ENCODE measurements at regions not wholly inside any gene's neighbourhood (a gene's known extent, or its start where the extent isn't known, plus 50 kb on each side); places are given as distances from the start of the nearest gene placed in this dataset.

DNA sequence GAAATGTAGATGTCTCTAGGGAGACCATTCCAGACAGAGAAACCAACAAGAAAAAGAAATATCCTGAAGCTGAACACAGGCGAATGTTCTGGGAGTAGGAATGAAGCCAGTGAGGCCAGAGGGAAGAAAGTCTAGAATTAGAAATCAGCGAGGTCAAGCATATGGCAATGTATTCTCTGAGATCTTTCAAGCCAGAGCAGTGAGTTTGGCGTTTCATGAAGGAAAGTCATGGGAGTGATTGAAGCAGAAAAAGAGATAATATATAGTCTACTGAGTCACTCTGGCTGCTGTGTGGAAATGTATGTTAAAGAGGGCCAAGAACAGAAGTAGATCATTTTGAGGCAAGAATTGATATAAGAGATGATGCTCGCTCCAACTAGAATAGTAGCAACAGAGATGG, 576.0 kb downstream of the PCDH17 start:
- no peak overlapping the region for H3K27ac ChIP-seq
- TF ChIP-seq, protein P1, sequence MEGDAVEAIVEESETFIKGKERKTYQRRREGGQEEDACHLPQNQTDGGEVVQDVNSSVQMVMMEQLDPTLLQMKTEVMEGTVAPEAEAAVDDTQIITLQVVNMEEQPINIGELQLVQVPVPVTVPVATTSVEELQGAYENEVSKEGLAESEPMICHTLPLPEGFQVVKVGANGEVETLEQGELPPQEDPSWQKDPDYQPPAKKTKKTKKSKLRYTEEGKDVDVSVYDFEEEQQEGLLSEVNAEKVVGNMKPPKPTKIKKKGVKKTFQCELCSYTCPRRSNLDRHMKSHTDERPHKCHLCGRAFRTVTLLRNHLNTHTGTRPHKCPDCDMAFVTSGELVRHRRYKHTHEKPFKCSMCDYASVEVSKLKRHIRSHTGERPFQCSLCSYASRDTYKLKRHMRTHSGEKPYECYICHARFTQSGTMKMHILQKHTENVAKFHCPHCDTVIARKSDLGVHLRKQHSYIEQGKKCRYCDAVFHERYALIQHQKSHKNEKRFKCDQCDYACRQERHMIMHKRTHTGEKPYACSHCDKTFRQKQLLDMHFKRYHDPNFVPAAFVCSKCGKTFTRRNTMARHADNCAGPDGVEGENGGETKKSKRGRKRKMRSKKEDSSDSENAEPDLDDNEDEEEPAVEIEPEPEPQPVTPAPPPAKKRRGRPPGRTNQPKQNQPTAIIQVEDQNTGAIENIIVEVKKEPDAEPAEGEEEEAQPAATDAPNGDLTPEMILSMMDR (IDR thresholded peaks at IDR 0.05; ENCODE audit: poor library complexity), result no peak
- no peak for TF ChIP-seq EZH2 (IDR thresholded peaks at IDR 0.05; ENCODE audit: borderline replicate concordance)
- TF ChIP-seq EZH2phosphoT487 (IDR thresholded peaks at IDR 0.05; ENCODE audit: low read depth, severe bottlenecking, unreplicated experiment), result no peak
- no peak overlapping the region for H3K4me3 ChIP-seq
- no peak overlapping the region for H2AFZ ChIP-seq
- H3K4me2 ChIP-seq, result no peak overlapping the region
- no peaks in the 10 kb centered on the region for H4K20me1 ChIP-seq (ENCODE audit: insufficient read depth, poor library complexity, severe bottlenecking)
- H3K27me3 ChIP-seq, result no peaks in the 10 kb centered on the region
- no peak for DNase-seq (ENCODE audit: low spot score)
- H3K79me2 ChIP-seq, result no peaks in the 10 kb centered on the region
- no peaks in the 10 kb centered on the region for H3K9me2 ChIP-seq (replicated peaks; ENCODE audit: insufficient read depth)
- 99% methylated on average over 4 of the region's 4 CpGs for WGBS (ENCODE audit: low lambda C conversion rate, missing lambda C conversion rate)
- H3K36me3 ChIP-seq (replicated peaks; ENCODE audit: insufficient read depth, low read depth), result no peaks in the 10 kb centered on the region
- H3K4me1 ChIP-seq (ENCODE audit: insufficient read depth), result no peaks in the 10 kb centered on the region
- no peaks in the 10 kb centered on the region for H3K9me3 ChIP-seq (ENCODE audit: low read depth)

DNA sequence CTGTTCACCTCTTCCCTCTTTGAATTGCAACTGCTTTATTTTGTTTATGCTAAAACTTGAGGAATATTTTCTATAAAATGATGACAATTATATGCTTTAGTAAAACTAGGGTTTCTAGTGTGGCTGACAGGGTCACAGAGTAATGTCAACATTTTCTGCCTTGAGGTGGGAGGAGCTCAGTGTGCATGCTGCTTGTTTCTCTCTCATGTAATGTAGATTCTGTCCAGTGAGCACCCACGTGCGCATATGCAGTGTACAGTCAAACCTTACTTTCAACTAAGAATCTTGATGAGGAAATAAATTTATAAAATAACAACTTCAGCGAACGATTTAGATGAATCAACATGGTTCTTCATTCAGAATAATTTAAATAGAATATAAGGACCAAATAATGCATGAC, 603.9 kb downstream of the PCDH17 start:
- Histone ChIP-seq H3K4me1 (ENCODE audit: insufficient read depth) (no peaks in the 10 kb centered on the region), H4K20me1 (ENCODE audit: insufficient read depth, poor library complexity, severe bottlenecking) (no peaks in the 10 kb centered on the region), H3K27me3 (no peaks in the 10 kb centered on the region), H3K9me3 (ENCODE audit: low read depth) (no peaks in the 10 kb centered on the region), H3K27ac (no peak overlapping the region), H3K4me3 (no peak overlapping the region), H3K9me2 (replicated peaks; ENCODE audit: insufficient read depth) (no peaks in the 10 kb centered on the region), H3K4me2 (no peak overlapping the region), H3K36me3 (replicated peaks; ENCODE audit: insufficient read depth, low read depth) (no peaks in the 10 kb centered on the region), H3K79me2 (no peaks in the 10 kb centered on the region), H2AFZ (no peak overlapping the region)
- no peak for DNase-seq (ENCODE audit: low spot score)
- no peak for TF ChIP-seq EZH2phosphoT487 (IDR thresholded peaks at IDR 0.05; ENCODE audit: low read depth, severe bottlenecking, unreplicated experiment)
- WGBS (ENCODE audit: low lambda C conversion rate, missing lambda C conversion rate), result 85% methylated on average over 4 of the region's 4 CpGs

DNA sequence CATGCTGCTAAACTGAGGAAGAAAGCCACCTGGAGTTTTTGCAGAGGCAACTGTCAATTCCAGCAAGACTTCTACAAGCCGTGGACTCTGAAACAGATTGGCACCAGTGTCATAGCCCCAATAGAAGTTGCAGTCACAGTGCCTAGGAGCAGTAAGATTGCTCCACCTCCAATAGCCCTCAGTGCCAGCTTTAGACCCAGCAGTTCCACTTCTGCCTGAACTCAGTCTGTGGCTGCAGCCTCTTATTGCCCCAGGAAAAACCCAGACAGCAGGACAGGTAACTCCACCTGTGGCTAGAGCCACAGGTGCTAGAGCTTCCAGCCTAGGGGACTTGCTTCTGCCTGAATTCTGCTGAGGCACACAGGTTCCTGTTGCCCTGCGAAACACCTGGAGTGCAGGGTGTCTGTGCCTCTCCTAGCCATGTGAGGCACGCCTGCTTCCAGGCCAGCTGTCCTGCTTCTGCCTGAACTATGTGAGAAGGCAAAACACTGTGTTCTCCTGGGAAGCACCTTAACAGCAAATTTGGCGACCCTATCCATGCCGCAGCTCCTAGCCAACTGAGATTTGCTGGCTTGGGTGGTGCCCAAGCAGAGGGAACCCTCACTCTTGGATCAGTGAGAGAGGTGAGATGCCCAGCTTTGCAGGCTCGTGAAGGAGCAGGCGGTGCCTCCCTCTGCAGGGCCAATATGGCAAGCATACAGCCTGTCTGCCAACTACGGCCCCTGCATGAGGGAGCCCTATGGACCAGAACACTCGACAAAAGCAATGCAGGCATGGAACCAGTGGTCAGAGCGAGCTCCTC, 607.6 kb downstream of the PCDH17 start:
- no peaks in the 10 kb centered on the region for H3K9me3 ChIP-seq (ENCODE audit: low read depth)
- no peaks in the 10 kb centered on the region for H3K9me2 ChIP-seq (replicated peaks; ENCODE audit: insufficient read depth)
- no peaks in the 10 kb centered on the region for H3K36me3 ChIP-seq (replicated peaks; ENCODE audit: insufficient read depth, low read depth)
- TF ChIP-seq, protein P1 (IDR thresholded peaks at IDR 0.05; ENCODE audit: poor library complexity), result no peak
- no peak overlapping the region for H3K4me3 ChIP-seq
- DNase-seq (ENCODE audit: low spot score), result no peak
- H3K4me1 ChIP-seq (ENCODE audit: insufficient read depth), result no peaks in the 10 kb centered on the region
- WGBS (ENCODE audit: low lambda C conversion rate, missing lambda C conversion rate), result 95% methylated on average over 10 of the region's 10 CpGs
- H4K20me1 ChIP-seq (ENCODE audit: insufficient read depth, poor library complexity, severe bottlenecking), result no peaks in the 10 kb centered on the region
- H3K79me2 ChIP-seq, result no peaks in the 10 kb centered on the region
- no peaks in the 10 kb centered on the region for H3K27me3 ChIP-seq
- H2AFZ ChIP-seq, result no peak overlapping the region
- no peak overlapping the region for H3K27ac ChIP-seq
- no peak overlapping the region for H3K4me2 ChIP-seq

DNA sequence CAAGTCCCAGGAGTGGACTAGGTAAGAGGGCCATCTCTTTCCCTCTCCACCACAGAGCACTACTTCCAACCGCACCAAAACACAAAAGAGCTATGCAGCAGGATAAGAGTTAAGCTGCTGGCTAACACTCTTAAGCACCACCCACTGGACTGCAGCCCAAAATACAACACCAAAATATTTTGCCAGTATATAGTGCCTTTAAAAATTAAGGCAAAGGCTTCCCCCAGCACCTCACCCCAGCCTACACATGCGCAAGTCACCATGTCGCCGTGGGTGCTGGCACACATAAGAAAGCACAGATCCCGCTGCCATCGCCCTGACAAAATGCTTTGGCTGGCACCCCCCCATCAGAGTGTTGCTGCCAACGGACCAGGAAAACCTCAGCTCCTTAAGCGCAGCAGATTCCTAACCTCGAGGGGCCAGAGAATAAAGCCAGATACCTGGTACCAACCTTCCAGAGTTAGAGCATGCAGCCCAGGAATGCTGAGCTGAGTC, 608.3 kb downstream of the PCDH17 start:
- no peak overlapping the region for H3K4me3 ChIP-seq
- H3K9me2 ChIP-seq (replicated peaks; ENCODE audit: insufficient read depth), result no peaks in the 10 kb centered on the region
- no peaks in the 10 kb centered on the region for H3K36me3 ChIP-seq (replicated peaks; ENCODE audit: insufficient read depth, low read depth)
- no peaks in the 10 kb centered on the region for H4K20me1 ChIP-seq (ENCODE audit: insufficient read depth, poor library complexity, severe bottlenecking)
- H3K79me2 ChIP-seq, result no peaks in the 10 kb centered on the region
- DNase-seq (ENCODE audit: low spot score), result no peak
- H3K4me2 ChIP-seq, result no peak overlapping the region
- WGBS (ENCODE audit: low lambda C conversion rate, missing lambda C conversion rate), result 97% methylated on average over 9 of the region's 9 CpGs
- no peak overlapping the region for H3K27ac ChIP-seq
- no peaks in the 10 kb centered on the region for H3K27me3 ChIP-seq
- no peaks in the 10 kb centered on the region for H3K9me3 ChIP-seq (ENCODE audit: low read depth)
- TF ChIP-seq EZH2phosphoT487 (IDR thresholded peaks at IDR 0.05; ENCODE audit: low read depth, severe bottlenecking, unreplicated experiment), result no peak
- H2AFZ ChIP-seq, result no peak overlapping the region
- no peaks in the 10 kb centered on the region for H3K4me1 ChIP-seq (ENCODE audit: insufficient read depth)

Measured in hepatocyte (in vitro differentiated cells).